GM12878 (cell line): ENCODE measurements at regions not wholly inside any gene's neighbourhood (a gene's known extent, or its start where the extent isn't known, plus 50 kb on each side); places are given as distances from the start of the nearest gene placed in this dataset.

Experiments
- ATAC-seq: fragments of 200-7000 bp; cut with Tn5 transposase; 3 replicates; pipeline ENCODE4 v1.9.1; 2020; ENCODE audit warnings: mild to moderate bottlenecking, moderate library complexity
- BruUV-seq: library from RNA; stranded (reverse); fragments of 400-500 nt; replicated peaks from 2 replicates; lab custom pipeline; 2021; lab: Mats Ljungman, UMichigan
- CTCF ChIA-PET: fragments of 300-600 bp; sonication (Branson Sonifier 250); formaldehyde crosslinking; extraction: SDS; loops from one replicate; lab custom pipeline; 2021; ENCODE audit warnings: inconsistent platforms; lab: Yijun Ruan, JAX
- POLR2A ChIA-PET: fragments of 350-600 bp; formaldehyde crosslinking; extraction: SDS; loops from one replicate; lab custom pipeline; 2021; ENCODE audit warnings: inconsistent platforms; lab: Charles Lee
- RAD21 ChIA-PET: fragments of 300-600 bp; sonication (Branson Sonifier 250); formaldehyde crosslinking; loops from one replicate; lab custom pipeline; 2023; ENCODE audit warnings: antibody characterized with exemption; ENCODE audit not compliant: unreplicated experiment; lab: Charles Lee
- SMC1A ChIA-PET: fragments of 300-600 bp; sonication (Branson Sonifier 250); formaldehyde crosslinking; loops from one replicate; lab custom pipeline; 2023; ENCODE audit not compliant: unreplicated experiment, uncharacterized antibody; lab: Charles Lee
- DNase-seq: peaks from one replicate; pipeline ENCODE4 v3.0.0-alpha.2; 2011; ENCODE audit warnings: low read depth, low spot score
- FAIRE-seq: peaks from 3 replicates; lab custom pipeline; 2011; peaks lifted over from hg19 to GRCh38; lab: Jason Lieb, UNC
- H2AFZ ChIP-seq: 2 replicates; pipeline ENCODE4 v1.6.0; 2011; ENCODE audit warnings: low read depth, low read length, control low read depth; ENCODE audit not compliant: control insufficient read depth
- H3K27ac ChIP-seq: 2 replicates; pipeline ENCODE4 v1.5.1; 2011; ENCODE audit warnings: control low read depth; ENCODE audit not compliant: control insufficient read depth, insufficient read depth
- H3K27me3 ChIP-seq, 2 experiments: replicated peaks in 1 of 2; 2 replicates each; pipeline versions ENCODE4 v1.6.0 to v1.6.1; 2011; ENCODE audit warnings: low read length in 1 of 2; ENCODE audit not compliant: control insufficient read depth in 2 of 2, insufficient read depth in 2 of 2
- H3K36me3 ChIP-seq, 2 experiments: 2 replicates each; pipeline ENCODE4 v1.5.1; 2011; ENCODE audit warnings: low read length in 1 of 2; ENCODE audit not compliant: control insufficient read depth in 2 of 2, insufficient read depth in 2 of 2
- H3K4me1 ChIP-seq: 2 replicates; pipeline ENCODE4 v1.6.1; 2011; ENCODE audit warnings: mild to moderate bottlenecking, low read length, moderate library complexity, mixed read lengths; ENCODE audit not compliant: control insufficient read depth, insufficient read depth
- H3K4me2 ChIP-seq: 2 replicates; pipeline ENCODE4 v1.6.0; 2011; ENCODE audit warnings: control low read depth; ENCODE audit not compliant: control insufficient read depth, insufficient read depth
- H3K4me3 ChIP-seq: fragments of 200-600 bp; sonication (generic); 2 replicates; pipeline ENCODE4 v1.5.1; 2016
- H3K79me2 ChIP-seq: 2 replicates; pipeline ENCODE4 v1.6.0; 2011; ENCODE audit warnings: low read length; ENCODE audit not compliant: control insufficient read depth, insufficient read depth
- H3K9ac ChIP-seq: 2 replicates; pipeline ENCODE4 v1.8.0; 2011; ENCODE audit warnings: low read length, control low read depth, mixed read lengths; ENCODE audit not compliant: control insufficient read depth, insufficient read depth
- H3K9me3 ChIP-seq: replicated peaks from 3 replicates; pipeline ENCODE4 v1.5.1; 2011; ENCODE audit warnings: mild to moderate bottlenecking, low read length; ENCODE audit not compliant: control insufficient read depth, insufficient read depth
- H4K20me1 ChIP-seq: 2 replicates; pipeline ENCODE4 v1.6.0; 2011; ENCODE audit not compliant: control insufficient read depth, insufficient read depth
- ATF2 ChIP-seq: IDR thresholded peaks from 2 replicates; pipeline ENCODE4 v1.6.1; 2012; ENCODE audit warnings: low read length, inconsistent platforms
- IRF5 ChIP-seq: fragments of 450-650 bp; IDR thresholded peaks from 2 replicates; pipeline ENCODE4 v1.6.1; 2017; ENCODE audit warnings: borderline replicate concordance
- KLF5 ChIP-seq: fragments of 450-650 bp; IDR thresholded peaks from 2 replicates; pipeline ENCODE4 v1.6.1; 2014; ENCODE audit warnings: mild to moderate bottlenecking; ENCODE audit not compliant: partially characterized antibody
- LARP7 ChIP-seq: fragments of 450-650 bp; IDR thresholded peaks from 2 replicates; pipeline ENCODE4 v1.6.1; 2017; ENCODE audit warnings: mild to moderate bottlenecking
- TBL1XR1 ChIP-seq: IDR thresholded peaks from 2 replicates; pipeline ENCODE4 v1.6.1; 2012; ENCODE audit warnings: low read depth, low read length, improper control_type of control experiment
- ZNF207 ChIP-seq: fragments of 450-650 bp; IDR thresholded peaks from 2 replicates; pipeline ENCODE4 v1.6.1; 2014; ENCODE audit warnings: antibody characterized with exemption, mild to moderate bottlenecking, borderline replicate concordance
- ZNF24 ChIP-seq: fragments of 450-650 bp; IDR thresholded peaks from 2 replicates; pipeline ENCODE4 v1.6.1; 2017; ENCODE audit warnings: antibody characterized with exemption, mild to moderate bottlenecking
- ZNF274 ChIP-seq: IDR thresholded peaks from one replicate; pipeline ENCODE4 v1.8.0; 2011; ENCODE audit not compliant: insufficient read length, insufficient read depth
- WGBS: methylation state at CpG from one replicate; pipeline ENCODE4 v1.1.6; 2016; ENCODE audit warnings: low lambda C conversion rate; ENCODE audit not compliant: insufficient replicate concordance, insufficient coverage; ENCODE audit errors: missing lambda C conversion rate; 5-methylcytosine and 5-hydroxymethylcytosine counted together
- in situ Hi-C: fragments of 300-500 bp; cut with MboI; formaldehyde crosslinking; loops from 9 replicates; pipeline ENCODE4 v1.14.3; 2018; ENCODE audit warnings: mixed read lengths
- intact Hi-C: fragments of 100-400 bp; cut with micrococcal nuclease; formaldehyde crosslinking; loops from one replicate; pipeline ENCODE4 v1.14.2; 2022; ENCODE audit not compliant: unreplicated experiment

- intact Hi-C loops = no loop called here
- CTCF ChIA-PET = no interaction called here
- BruUV-seq = no TSS peak
These were observed 441.6 kb upstream of the KLF4 start for GRCh38 chr9:107931071-107931715.

More at GRCh38 chr9:107931071-107931715, 441.6 kb upstream of the KLF4 start:
- 49% methylated on average over 8 of the region's 8 CpGs for WGBS
- RAD21 ChIA-PET = no interaction called here
- POLR2A ChIA-PET = interaction anchor here (1.1 kb wide), 1 partner anchor 9 kb away, joined by 4 read pairs; no protein-coding TSS in a partner anchor
- Histone ChIP-seq H3K79me2 (no peaks in the 10 kb centered on the region), H4K20me1 (no peaks in the 10 kb centered on the region), H3K4me2 (no peak overlapping the region), H3K9ac (no peak overlapping the region), H3K27me3 (no peaks in the 10 kb centered on the region), H2AFZ (no peak overlapping the region), H3K4me1 (no peaks in the 10 kb centered on the region), H3K36me3 (no peaks in the 10 kb centered on the region), H3K9me3 (no peaks in the 10 kb centered on the region), H3K4me3 (no peak overlapping the region), H3K27ac (no peak overlapping the region)
- no peak for ATAC-seq
- no peak for TF ChIP-seq IRF5
- TF ChIP-seq ZNF207 = no peak
- TF ChIP-seq LARP7 = no peak
- no peak for TF ChIP-seq KLF5
- TF ChIP-seq ZNF24 = no peak
- no peak for TF ChIP-seq TBL1XR1
- no peak for TF ChIP-seq ATF2
- TF ChIP-seq ZNF274 = no peak
- no peak for DNase-seq
- no peak for FAIRE-seq
- SMC1A ChIA-PET = no interaction called here
- in situ Hi-C loops = no loop called here
